MM.1S (cell line): ENCODE measurements at regions not wholly inside any gene's neighbourhood (a gene's known extent, or its start where the extent isn't known, plus 50 kb on each side); places are given as distances from the start of the nearest gene placed in this dataset.

ENCODE experiments used
- DNase-seq: peaks from one replicate; pipeline ENCODE4 v3.0.0-alpha.2; 2015
- H2AFZ ChIP-seq: fragments of 300-600 bp; sonication (generic); 2 replicates; pipeline ENCODE4 v1.6.0; 2016; ENCODE audit warnings: antibody characterized with exemption, low read length
- H3F3A ChIP-seq: fragments of 300-600 bp; sonication (generic); 2 replicates; pipeline ENCODE4 v1.6.1; 2016; ENCODE audit warnings: mild to moderate bottlenecking, antibody characterized with exemption, low read length, moderate library complexity, mixed read lengths; ENCODE audit not compliant: insufficient read depth
- H3K27ac ChIP-seq: fragments of 300-600 bp; sonication (generic); 2 replicates; pipeline ENCODE4 v1.5.1; 2016; ENCODE audit warnings: mild to moderate bottlenecking, low read length
- H3K27me3 ChIP-seq: fragments of 300-600 bp; sonication (generic); replicated peaks from 2 replicates; pipeline ENCODE4 v1.6.0; 2016; ENCODE audit warnings: low read length; ENCODE audit not compliant: insufficient read depth
- H3K36me3 ChIP-seq: fragments of 300-600 bp; sonication (generic); replicated peaks from 2 replicates; pipeline ENCODE4 v1.6.1; 2016; ENCODE audit warnings: mild to moderate bottlenecking, low read length, mixed read lengths; ENCODE audit not compliant: insufficient read depth
- H3K4me1 ChIP-seq: fragments of 300-600 bp; sonication (generic); 2 replicates; pipeline ENCODE4 v1.6.1; 2016; ENCODE audit warnings: low read length, mixed read lengths
- H3K4me2 ChIP-seq: fragments of 300-600 bp; sonication (generic); 2 replicates; pipeline ENCODE4 v1.6.0; 2016; ENCODE audit warnings: low read depth, low read length
- H3K4me3 ChIP-seq: fragments of 300-600 bp; sonication (generic); 2 replicates; pipeline ENCODE4 v1.5.1; 2016; ENCODE audit warnings: low read length, mixed read lengths
- H3K79me2 ChIP-seq: fragments of 300-600 bp; sonication (generic); 2 replicates; pipeline ENCODE4 v1.6.1; 2016; ENCODE audit warnings: mixed run types, low read length, mixed read lengths
- H3K9ac ChIP-seq: fragments of 300-600 bp; sonication (generic); 2 replicates; pipeline ENCODE4 v1.6.1; 2016; ENCODE audit warnings: low read length, mixed read lengths
- H3K9me2 ChIP-seq: fragments of 300-600 bp; sonication (generic); replicated peaks from 2 replicates; pipeline ENCODE4 v1.6.1; 2016; ENCODE audit warnings: mild to moderate bottlenecking, low read length, mixed read lengths; ENCODE audit not compliant: insufficient read depth
- H3K9me3 ChIP-seq: fragments of 300-600 bp; sonication (generic); replicated peaks from 2 replicates; pipeline ENCODE4 v1.6.1; 2016; ENCODE audit warnings: mild to moderate bottlenecking, low read length, mixed read lengths; ENCODE audit not compliant: insufficient read depth
- H4K20me1 ChIP-seq: fragments of 300-600 bp; sonication (generic); 2 replicates; pipeline ENCODE4 v1.6.1; 2016; ENCODE audit warnings: mild to moderate bottlenecking, low read length, moderate library complexity, mixed read lengths; ENCODE audit not compliant: insufficient read depth
- CTCF ChIP-seq: fragments of 300-600 bp; sonication (generic); IDR thresholded peaks from 2 replicates; pipeline ENCODE4 v1.5.1; 2016; ENCODE audit warnings: antibody characterized with exemption, low read length, mixed read lengths
- EZH2 ChIP-seq: fragments of 300-600 bp; sonication (generic); optimal IDR thresholded peaks from 2 replicates; pipeline ENCODE3; 2017; ENCODE audit warnings: low read depth, mild to moderate bottlenecking, antibody characterized with exemption, low read length, mixed read lengths
- EZH2phosphoT487 ChIP-seq: fragments of 300-600 bp; sonication (generic); IDR thresholded peaks from 2 replicates; pipeline ENCODE4 v1.6.1; 2018; ENCODE audit warnings: antibody characterized with exemption, low read length

GRCh38 chr12:60252359-60253096 lies 656.7 kb downstream of the SLC16A7 start:
- H3K9ac ChIP-seq: no peak overlapping the region
- H3K9me2 ChIP-seq: no peaks in the 10 kb centered on the region
- H3K79me2 ChIP-seq: no peaks in the 10 kb centered on the region
- H3K4me2 ChIP-seq: no peak overlapping the region
- H3K36me3 ChIP-seq: no peaks in the 10 kb centered on the region
- H3K27ac ChIP-seq: no peak overlapping the region
- H2AFZ ChIP-seq: no peak overlapping the region
- TF ChIP-seq EZH2phosphoT487 (no peak), CTCF (no peak), EZH2 (no peak)
- no peaks in the 10 kb centered on the region for H4K20me1 ChIP-seq
- no peaks in the 10 kb centered on the region for H3K9me3 ChIP-seq
- no peak for DNase-seq
- no peaks in the 10 kb centered on the region for H3K4me1 ChIP-seq
- H3F3A ChIP-seq: no peaks in the 10 kb centered on the region
- H3K27me3 ChIP-seq: no peaks in the 10 kb centered on the region
- no peak overlapping the region for H3K4me3 ChIP-seq

GRCh38 chr12:60255044-60255443 lies 659.2 kb downstream of the SLC16A7 start:
- H3K79me2 ChIP-seq: no peaks in the 10 kb centered on the region
- no peak for TF ChIP-seq EZH2
- no peak for TF ChIP-seq EZH2phosphoT487
- no peak for TF ChIP-seq CTCF
- no peak overlapping the region for H3K27ac ChIP-seq
- H3K36me3 ChIP-seq: no peaks in the 10 kb centered on the region
- H2AFZ ChIP-seq: no peak overlapping the region
- H3K9me2 ChIP-seq: no peaks in the 10 kb centered on the region
- H3K4me2 ChIP-seq: no peak overlapping the region
- no peaks in the 10 kb centered on the region for H3F3A ChIP-seq
- H3K9me3 ChIP-seq: no peaks in the 10 kb centered on the region
- H3K4me3 ChIP-seq: no peak overlapping the region
- no peak overlapping the region for H3K9ac ChIP-seq
- no peak for DNase-seq
- H4K20me1 ChIP-seq: no peaks in the 10 kb centered on the region
- H3K27me3 ChIP-seq: no peaks in the 10 kb centered on the region
- H3K4me1 ChIP-seq: no peaks in the 10 kb centered on the region

- H2AFZ ChIP-seq: no peak overlapping the region
These were observed 661.2 kb downstream of the SLC16A7 start for GRCh38 chr12:60257063-60257462.

More at GRCh38 chr12:60257063-60257462, 661.2 kb downstream of the SLC16A7 start:
- Histone ChIP-seq H3K4me3 (no peak overlapping the region), H3K36me3 (no peaks in the 10 kb centered on the region), H3K9me3 (no peaks in the 10 kb centered on the region), H3K9ac (no peak overlapping the region), H3K4me1 (no peaks in the 10 kb centered on the region), H3K79me2 (no peaks in the 10 kb centered on the region), H3K4me2 (no peak overlapping the region), H4K20me1 (no peaks in the 10 kb centered on the region), H3K27me3 (no peaks in the 10 kb centered on the region), H3F3A (no peaks in the 10 kb centered on the region), H3K27ac (no peak overlapping the region), H3K9me2 (no peaks in the 10 kb centered on the region)
- TF ChIP-seq EZH2 (no peak), CTCF (no peak), EZH2phosphoT487 (no peak)
- DNase-seq: no peak
